SK-N-SH (cell line): ENCODE measurements at regions not wholly inside any gene's neighbourhood (a gene's known extent, or its start where the extent isn't known, plus 50 kb on each side); places are given as distances from the start of the nearest gene placed in this dataset.

Experiments
- CHD2 ChIP-seq: fragments of 150-350 bp; IDR thresholded peaks from 2 replicates; pipeline ENCODE4 v1.6.1; 2018; ENCODE audit warnings: low read length; ENCODE audit not compliant: partially characterized antibody
- CTCF ChIP-seq: fragments of 200-600 bp; sonication (generic); IDR thresholded peaks from 2 replicates; pipeline ENCODE4 v1.6.1; 2017; ENCODE audit warnings: antibody characterized with exemption, mild to moderate bottlenecking, moderate library complexity
- MAX ChIP-seq: IDR thresholded peaks from 2 replicates; pipeline ENCODE4 v1.4.0; 2012; ENCODE audit warnings: low read depth
- MXI1 ChIP-seq: IDR thresholded peaks from 2 replicates; pipeline ENCODE4 v1.6.1; 2012; ENCODE audit warnings: mild to moderate bottlenecking, low read depth, low read length, improper control_type of control experiment
- PBX3 ChIP-seq: IDR thresholded peaks from 2 replicates; pipeline ENCODE4; 2012
- POLR2AphosphoS5 ChIP-seq: IDR thresholded peaks from 2 replicates; pipeline ENCODE4 v1.6.1; 2012; ENCODE audit warnings: low read depth, low read length
- SIN3A ChIP-seq: IDR thresholded peaks from 2 replicates; pipeline ENCODE4 v1.6.1; 2012; ENCODE audit warnings: low read depth, mild to moderate bottlenecking, low read length, moderate library complexity, borderline replicate concordance
- USF2 ChIP-seq: fragments of 150-350 bp; IDR thresholded peaks from 2 replicates; pipeline ENCODE4 v1.6.1; 2017; ENCODE audit warnings: antibody characterized with exemption, low read length, low read depth, borderline replicate concordance

GRCh38 chr2:61664190-61664589, 126.0 kb upstream of the XPO1 start:
- TF ChIP-seq CTCF (no peak), SIN3A (no peak), POLR2AphosphoS5 (no peak), MAX (no peak), USF2 (no peak), MXI1 (no peak), PBX3 (no peak), CHD2 (no peak)
